Ureter (tissue), 1 donor: ENCODE measurements at regions not wholly inside any gene's neighbourhood (a gene's known extent, or its start where the extent isn't known, plus 50 kb on each side); places are given as distances from the start of the nearest gene placed in this dataset.
"Not testable (repeated sequence)": the region's sequence is repeated elsewhere in the genome, so short reads cannot be mapped to it uniquely, and the experiment has no call there.

Source experiments
- DNase-seq: peaks from one replicate; pipeline ENCODE4 v3.0.0-alpha.2; 2020; ENCODE audit warnings: low spot score
- donor health status: DM: yes; HTN: yes; CAD: no.

GRCh38 chr6:77324866-77325265 is 138.4 kb downstream of the HTR1B start:
- DNase-seq: no peak

GRCh38 chr6:77322604-77323003 is 140.7 kb downstream of the HTR1B start:
- DNase-seq: no peak

- no peak for DNase-seq
Measured at GRCh38 chr6:77318256-77318655, 145.0 kb downstream of the HTR1B start.

- DNase-seq: no peak
Measured at GRCh38 chr6:77313595-77313994, 149.7 kb downstream of the HTR1B start.

- DNase-seq: no peak
Measured at GRCh38 chr6:77299931-77300330, 163.4 kb downstream of the HTR1B start.

GRCh38 chr6:77298283-77298682 is 165.0 kb downstream of the HTR1B start:
- DNase-seq: no peak

GRCh38 chr6:77292564-77293546 is 170.4 kb downstream of the HTR1B start:
- DNase-seq: no peak

- no peak for DNase-seq
Measured at GRCh38 chr6:77290798-77291197, 172.5 kb downstream of the HTR1B start.

GRCh38 chr6:77286541-77286940 is 176.8 kb downstream of the HTR1B start:
- DNase-seq: no peak

- no peak for DNase-seq
Measured at GRCh38 chr6:77273929-77274328, 189.4 kb downstream of the HTR1B start.

- DNase-seq: no peak
Measured at GRCh38 chr6:77264970-77265369, 198.3 kb downstream of the HTR1B start.

GRCh38 chr6:77263003-77263402 is 200.3 kb downstream of the HTR1B start:
- DNase-seq: no peak

GRCh38 chr6:77251801-77252200 is 211.5 kb downstream of the HTR1B start:
- not testable (repeated sequence) for DNase-seq

GRCh38 chr6:77249560-77249959 is 213.7 kb downstream of the HTR1B start:
- no peak for DNase-seq

GRCh38 chr6:77245026-77245425 is 218.3 kb downstream of the HTR1B start:
- DNase-seq: no peak

GRCh38 chr6:77231438-77232305 is 231.6 kb downstream of the HTR1B start:
- no peak for DNase-seq

GRCh38 chr6:77228279-77228678 is 235.0 kb downstream of the HTR1B start:
- no peak for DNase-seq

GRCh38 chr6:77217896-77218295 is 245.4 kb downstream of the HTR1B start:
- no peak for DNase-seq

- DNase-seq: no peak
Measured at GRCh38 chr6:77205936-77206335, 257.4 kb downstream of the HTR1B start.

- DNase-seq: no peak
Measured at GRCh38 chr6:77204555-77204954, 258.7 kb downstream of the HTR1B start.

GRCh38 chr6:77183447-77183846 is 279.8 kb downstream of the HTR1B start:
- no peak for DNase-seq

- DNase-seq: no peak
Measured at GRCh38 chr6:77181749-77182148, 281.5 kb downstream of the HTR1B start.

GRCh38 chr6:77180326-77180725 is 283.0 kb downstream of the HTR1B start:
- no peak for DNase-seq
